RPMI8226 (cell line): ENCODE measurements at regions not wholly inside any gene's neighbourhood (a gene's known extent, or its start where the extent isn't known, plus 50 kb on each side); places are given as distances from the start of the nearest gene placed in this dataset.

Experiments
- DNase-seq: peaks from one replicate; pipeline ENCODE4 v3.0.0-alpha.2; 2015

DNA sequence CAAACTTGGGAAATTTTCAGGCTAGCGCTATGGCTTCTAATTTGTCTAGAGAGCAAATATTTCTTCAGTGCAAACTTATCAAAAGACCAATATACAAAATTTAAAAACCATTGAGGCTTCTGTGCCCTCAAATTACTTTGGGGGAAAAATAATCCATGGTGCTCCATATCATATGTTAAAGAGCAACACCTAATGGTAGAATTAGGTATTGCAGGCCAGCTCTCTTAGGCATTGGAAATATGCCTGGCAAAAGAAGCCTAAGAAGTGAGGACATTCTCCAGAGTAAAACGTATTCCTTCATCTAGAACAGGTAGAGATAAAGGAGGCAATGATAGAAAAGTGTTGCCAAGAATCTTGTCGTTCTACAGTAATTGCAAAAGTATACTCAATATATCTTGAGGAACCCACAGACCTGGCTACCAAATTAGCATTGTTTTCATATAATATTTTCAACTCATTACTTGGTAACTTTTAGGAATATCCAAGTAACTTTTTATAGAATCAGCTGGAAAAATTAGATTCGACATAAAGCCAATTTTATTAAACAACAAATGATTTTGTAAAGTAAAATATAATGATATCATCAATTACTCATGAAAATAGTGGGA, 401.1 kb downstream of the BCL11A start:
- peak; percentile 49 for DNase-seq

DNA sequence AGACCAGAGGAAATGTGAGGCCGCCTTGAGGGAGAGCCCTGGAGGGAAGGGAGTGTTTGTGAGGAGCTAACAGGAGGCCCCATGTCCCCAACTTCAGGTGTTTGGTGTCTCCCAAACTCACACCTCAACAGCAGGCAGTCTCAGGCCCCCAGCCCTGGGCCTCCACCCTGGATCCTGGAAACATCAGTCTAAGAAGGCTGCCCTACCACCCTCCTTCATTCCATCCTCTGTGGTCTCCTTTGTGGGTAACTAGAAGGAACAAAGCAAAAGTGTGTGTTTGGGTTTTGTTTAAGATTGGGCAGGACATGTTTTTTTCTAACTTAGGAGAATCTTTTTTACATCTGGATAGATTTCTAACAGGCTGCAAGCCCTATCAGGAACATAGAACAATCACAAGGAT, 404.3 kb downstream of the BCL11A start:
- DNase-seq: no peak

DNA sequence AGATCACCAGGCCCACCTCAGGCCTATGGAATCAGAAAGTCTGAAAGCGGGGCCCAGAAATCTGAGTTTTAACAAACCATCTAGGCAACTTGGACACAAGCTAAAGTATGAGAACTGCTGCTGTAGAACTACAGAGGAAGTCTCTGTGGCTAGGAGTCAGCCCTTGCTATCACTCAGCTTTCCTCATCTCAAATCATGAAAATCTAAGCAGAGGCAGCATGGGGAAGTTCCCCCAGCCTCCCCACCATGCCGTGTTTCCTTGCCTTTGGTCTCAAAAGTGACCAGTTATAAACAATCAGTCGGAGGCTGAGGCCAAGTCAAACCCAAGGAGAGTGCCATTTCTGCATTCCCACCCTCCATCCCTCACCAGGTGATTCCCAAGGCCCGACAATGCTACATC, 404.7 kb downstream of the BCL11A start:
- DNase-seq: no peak

DNA sequence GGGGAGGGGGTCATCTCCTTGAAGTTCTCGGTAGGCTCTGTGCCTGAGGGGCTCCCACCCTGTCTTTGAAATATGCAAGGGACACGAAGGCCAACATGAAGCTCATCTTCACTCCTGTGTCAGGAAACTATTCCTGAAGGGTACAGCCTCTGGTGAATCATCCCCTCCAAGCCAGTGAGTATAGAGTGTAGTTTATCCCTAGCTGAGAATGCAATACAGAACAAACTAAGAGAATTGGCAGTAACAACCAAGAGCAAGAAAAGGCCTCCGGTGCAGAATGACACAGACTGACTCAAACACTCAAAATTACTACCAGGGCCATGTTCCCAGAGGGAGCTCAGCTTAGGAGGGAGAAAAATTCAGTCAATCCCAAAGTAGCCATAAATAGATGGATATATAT, 413.3 kb downstream of the BCL11A start:
- no peak for DNase-seq

GRCh38 chr2:60136913-60137312, 416.5 kb downstream of the BCL11A start:
- DNase-seq: no peak

GRCh38 chr2:60127191-60127590, 426.3 kb downstream of the BCL11A start:
- no peak for DNase-seq

GRCh38 chr2:60125611-60126426, 427.6 kb downstream of the BCL11A start:
- DNase-seq: no peak

- no peak for DNase-seq
Measured at GRCh38 chr2:60119778-60120177, 433.7 kb downstream of the BCL11A start.

GRCh38 chr2:60118917-60119316, 434.5 kb downstream of the BCL11A start:
- no peak for DNase-seq

DNA sequence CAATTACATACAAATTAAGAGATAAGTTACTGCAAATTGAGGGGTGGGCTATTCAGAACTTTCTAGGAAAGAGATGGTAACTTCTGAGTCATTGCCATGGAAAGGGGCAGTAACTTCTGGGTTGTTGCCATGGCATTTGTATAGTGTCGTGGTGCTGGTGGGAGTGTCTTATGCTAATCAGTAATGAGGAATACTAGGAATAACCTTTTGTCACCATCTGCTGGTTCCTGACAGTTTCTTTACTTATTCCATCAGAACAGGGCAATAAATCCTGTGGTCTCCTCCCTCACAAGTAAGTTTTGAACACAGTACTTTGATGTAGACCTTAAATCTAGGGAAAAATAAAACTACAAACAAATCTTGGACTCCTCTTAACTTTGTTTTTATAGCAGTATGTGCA, 435.4 kb downstream of the BCL11A start:
- DNase-seq: no peak

GRCh38 chr2:60116161-60116875, 437.1 kb downstream of the BCL11A start:
- no peak for DNase-seq

- DNase-seq: no peak
Measured at GRCh38 chr2:60109744-60110143, 443.7 kb downstream of the BCL11A start.

- DNase-seq: no peak
Measured at GRCh38 chr2:60106836-60107529, 446.5 kb downstream of the BCL11A start.

GRCh38 chr2:60105906-60106305, 447.5 kb downstream of the BCL11A start:
- DNase-seq: no peak

GRCh38 chr2:60104514-60105505, 448.6 kb downstream of the BCL11A start:
- no peak for DNase-seq

DNA sequence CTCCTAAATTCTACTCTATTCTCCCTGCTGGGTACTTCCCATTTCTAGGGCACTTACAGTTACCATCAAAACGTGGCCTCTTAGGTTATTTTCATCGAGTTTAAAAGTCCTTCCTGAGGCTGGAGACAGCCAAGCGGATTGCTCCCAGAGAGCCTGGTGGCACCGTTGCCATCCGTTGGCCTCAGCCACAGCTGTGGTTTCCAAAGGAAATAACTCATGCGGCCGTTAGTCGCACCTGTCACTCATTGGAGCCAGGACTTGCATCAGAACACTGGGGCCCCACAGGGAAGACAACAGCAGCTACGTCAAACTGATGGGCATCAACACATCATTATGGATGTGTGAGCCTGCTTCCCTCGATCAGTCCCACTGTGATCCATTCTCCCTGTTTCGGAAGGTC, 453.4 kb downstream of the BCL11A start:
- peak; percentile 13 for DNase-seq

GRCh38 chr2:60098996-60099395, 454.5 kb downstream of the BCL11A start:
- DNase-seq: no peak

DNA sequence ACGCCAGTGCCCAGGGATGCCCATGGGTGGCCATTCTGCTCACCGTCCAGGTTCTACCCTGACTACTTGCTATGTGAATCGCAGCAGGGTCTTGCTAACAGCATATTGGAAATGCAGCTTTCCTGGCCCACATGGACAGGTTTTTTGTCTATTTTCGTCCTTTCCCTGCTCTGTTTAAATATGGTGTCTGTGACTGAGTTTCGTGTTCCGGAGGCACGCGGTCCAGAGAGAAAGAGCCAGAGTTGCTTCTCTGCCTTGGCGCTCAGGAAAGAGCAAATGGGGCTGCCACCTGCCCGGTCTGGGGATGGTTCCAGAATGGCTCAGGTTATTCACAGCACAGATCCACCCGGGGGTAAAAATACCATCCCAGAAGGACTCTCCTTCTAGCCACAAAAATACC, 456.2 kb downstream of the BCL11A start:
- DNase-seq: no peak

GRCh38 chr2:60096556-60096955, 456.9 kb downstream of the BCL11A start:
- no peak for DNase-seq

GRCh38 chr2:60095903-60096302, 457.6 kb downstream of the BCL11A start:
- DNase-seq: no peak

DNA sequence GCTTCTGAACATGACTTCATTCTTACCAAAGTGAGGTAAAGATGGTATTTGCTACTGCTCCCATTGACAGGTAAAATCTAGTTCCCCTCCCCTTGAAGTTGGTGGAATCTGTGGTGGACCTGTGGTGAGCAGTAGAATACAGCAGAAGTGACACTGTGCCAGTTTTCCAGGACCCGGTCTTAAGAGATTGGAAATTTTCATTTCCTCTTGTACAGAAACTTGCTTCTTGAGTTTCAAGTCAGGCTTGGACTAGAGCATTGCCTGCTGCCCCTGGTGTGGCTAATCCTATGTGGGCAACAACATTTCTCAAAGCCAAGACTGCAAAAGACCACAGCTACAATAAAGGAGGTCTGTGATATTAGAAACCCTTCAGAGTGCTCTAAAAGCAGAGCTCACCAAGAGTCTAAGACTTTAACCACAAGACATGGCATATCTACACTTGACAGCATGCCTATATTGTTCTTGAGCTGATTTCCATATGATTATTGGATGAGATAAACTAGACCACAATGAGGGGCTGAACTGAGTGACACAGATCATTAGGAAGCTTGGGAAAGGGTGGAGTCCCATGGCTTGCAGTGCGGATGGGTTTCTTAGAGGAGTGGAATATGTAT, 458.1 kb downstream of the BCL11A start:
- DNase-seq: no peak
